Panc1 (cell line): ENCODE measurements at regions not wholly inside any gene's neighbourhood (a gene's known extent, or its start where the extent isn't known, plus 50 kb on each side); places are given as distances from the start of the nearest gene placed in this dataset.

Experiments used
- CTCF ChIP-seq: fragments of 450-650 bp; IDR thresholded peaks from 2 replicates; pipeline ENCODE4 v1.5.1; 2017; ENCODE audit warnings: mild to moderate bottlenecking
- POLR2AphosphoS5 ChIP-seq: IDR thresholded peaks from 2 replicates; pipeline ENCODE4 v1.6.1; 2012; ENCODE audit warnings: mild to moderate bottlenecking, low read depth, low read length, moderate library complexity
- SIN3A ChIP-seq: IDR thresholded peaks from 2 replicates; pipeline ENCODE4 v1.6.1; 2012; ENCODE audit warnings: low read depth, mild to moderate bottlenecking, low read length, moderate library complexity, borderline replicate concordance; ENCODE audit not compliant: insufficient read depth
- TCF7L2 ChIP-seq: IDR thresholded peaks from 2 replicates; pipeline ENCODE4 v1.6.1; 2011; ENCODE audit warnings: mild to moderate bottlenecking, low read depth, low read length, inconsistent platforms
- TF ChIP-seq, protein P1 (sequence below), 2 experiments: IDR thresholded peaks; 2 replicates each; pipeline ENCODE4 v1.6.1; 2011 to 2012; ENCODE audit warnings: low read depth in 2 of 2, control low read depth in 1 of 2, low read length in 1 of 2, mild to moderate bottlenecking in 1 of 2, moderate library complexity in 1 of 2; ENCODE audit not compliant: insufficient read depth in 1 of 2

DNA sequence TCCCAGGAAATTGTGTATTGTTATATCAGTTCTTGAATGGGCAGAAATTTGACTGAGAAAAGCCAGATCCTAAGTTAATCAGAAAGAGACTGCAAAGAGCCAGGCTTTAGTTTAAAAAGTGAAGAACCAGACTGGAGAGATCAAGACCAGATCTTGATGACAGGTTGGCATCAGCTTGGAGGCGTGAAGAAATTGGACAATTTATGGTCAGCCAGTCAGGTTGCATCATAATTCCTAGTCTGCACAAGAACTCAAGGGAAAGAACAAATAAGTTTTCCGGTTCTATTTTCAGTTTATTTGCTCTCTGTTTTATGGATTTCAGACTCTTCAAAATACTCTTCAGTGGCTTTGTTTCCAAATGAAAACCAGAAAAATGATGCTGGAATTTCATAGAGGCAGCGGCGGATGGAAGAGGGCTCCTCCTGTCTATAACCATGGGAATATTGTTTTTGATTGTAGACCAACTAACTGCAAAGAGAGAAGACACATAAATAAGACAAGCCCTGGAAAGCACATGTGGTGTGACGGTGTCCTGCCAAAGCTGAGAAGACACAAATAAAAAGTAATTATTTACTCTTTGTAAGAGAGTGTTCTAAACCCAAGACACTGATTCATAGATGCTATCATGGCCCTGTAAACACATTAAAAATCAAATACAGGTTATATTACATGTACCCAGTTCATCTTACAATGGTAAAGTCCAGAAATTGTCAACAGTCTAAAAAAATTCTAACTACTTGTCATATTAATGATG is 91.7 kb downstream of the PCTP start:
- TF ChIP-seq CTCF (no peak), SIN3A (no peak), POLR2AphosphoS5 (no peak), TCF7L2 (no peak)
- TF ChIP-seq, protein P1, sequence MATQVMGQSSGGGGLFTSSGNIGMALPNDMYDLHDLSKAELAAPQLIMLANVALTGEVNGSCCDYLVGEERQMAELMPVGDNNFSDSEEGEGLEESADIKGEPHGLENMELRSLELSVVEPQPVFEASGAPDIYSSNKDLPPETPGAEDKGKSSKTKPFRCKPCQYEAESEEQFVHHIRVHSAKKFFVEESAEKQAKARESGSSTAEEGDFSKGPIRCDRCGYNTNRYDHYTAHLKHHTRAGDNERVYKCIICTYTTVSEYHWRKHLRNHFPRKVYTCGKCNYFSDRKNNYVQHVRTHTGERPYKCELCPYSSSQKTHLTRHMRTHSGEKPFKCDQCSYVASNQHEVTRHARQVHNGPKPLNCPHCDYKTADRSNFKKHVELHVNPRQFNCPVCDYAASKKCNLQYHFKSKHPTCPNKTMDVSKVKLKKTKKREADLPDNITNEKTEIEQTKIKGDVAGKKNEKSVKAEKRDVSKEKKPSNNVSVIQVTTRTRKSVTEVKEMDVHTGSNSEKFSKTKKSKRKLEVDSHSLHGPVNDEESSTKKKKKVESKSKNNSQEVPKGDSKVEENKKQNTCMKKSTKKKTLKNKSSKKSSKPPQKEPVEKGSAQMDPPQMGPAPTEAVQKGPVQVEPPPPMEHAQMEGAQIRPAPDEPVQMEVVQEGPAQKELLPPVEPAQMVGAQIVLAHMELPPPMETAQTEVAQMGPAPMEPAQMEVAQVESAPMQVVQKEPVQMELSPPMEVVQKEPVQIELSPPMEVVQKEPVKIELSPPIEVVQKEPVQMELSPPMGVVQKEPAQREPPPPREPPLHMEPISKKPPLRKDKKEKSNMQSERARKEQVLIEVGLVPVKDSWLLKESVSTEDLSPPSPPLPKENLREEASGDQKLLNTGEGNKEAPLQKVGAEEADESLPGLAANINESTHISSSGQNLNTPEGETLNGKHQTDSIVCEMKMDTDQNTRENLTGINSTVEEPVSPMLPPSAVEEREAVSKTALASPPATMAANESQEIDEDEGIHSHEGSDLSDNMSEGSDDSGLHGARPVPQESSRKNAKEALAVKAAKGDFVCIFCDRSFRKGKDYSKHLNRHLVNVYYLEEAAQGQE (IDR thresholded peaks at IDR 0.05; ENCODE audit: insufficient read depth in 1 of 2, low read depth in 2 of 2, low read length in 1 of 2) = no peak
